A673 (cell line): ENCODE measurements at regions not wholly inside any gene's neighbourhood (a gene's known extent, or its start where the extent isn't known, plus 50 kb on each side); places are given as distances from the start of the nearest gene placed in this dataset.

Experiments used
- BruUV-seq: library from RNA; stranded (reverse); fragments of 400-500 nt; replicated peaks from 2 replicates; lab custom pipeline; 2021; lab: Mats Ljungman, UMichigan
- CTCF ChIA-PET: fragments of 300-600 bp; sonication (Branson Sonifier 250); formaldehyde crosslinking; loops from one replicate; lab custom pipeline; 2022; ENCODE audit warnings: antibody characterized with exemption; lab: Charles Lee
- POLR2A ChIA-PET: fragments of 300-600 bp; sonication (Branson Sonifier 250); formaldehyde crosslinking; loops from one replicate; lab custom pipeline; 2022; ENCODE audit warnings: antibody characterized with exemption; ENCODE audit not compliant: low non-redundant PET; lab: Charles Lee
- DNase-seq: peaks from one replicate; pipeline ENCODE4 v3.0.0-alpha.2; 2015; ENCODE audit warnings: low spot score
- H3K27ac ChIP-seq: fragments of 200-600 bp; sonication (generic); 2 replicates; pipeline ENCODE4 v1.5.1; 2016; ENCODE audit warnings: mixed run types, low read depth, mild to moderate bottlenecking, mixed read lengths, antibody characterized with exemption, low read length; ENCODE audit not compliant: poor library complexity, severe bottlenecking
- H3K27me3 ChIP-seq: fragments of 200-600 bp; sonication (generic); replicated peaks from 2 replicates; pipeline ENCODE4 v1.6.1; 2017; ENCODE audit warnings: mixed run types, low read depth, mild to moderate bottlenecking, mixed read lengths, antibody characterized with exemption, low read length; ENCODE audit not compliant: insufficient read depth, poor library complexity
- H3K36me3 ChIP-seq: fragments of 200-600 bp; sonication (generic); 2 replicates; pipeline ENCODE4 v1.6.1; 2016; ENCODE audit warnings: mixed run types, mild to moderate bottlenecking, mixed read lengths, antibody characterized with exemption, low read length; ENCODE audit not compliant: insufficient read depth, poor library complexity, severe bottlenecking
- H3K4me1 ChIP-seq: fragments of 200-600 bp; sonication (generic); 2 replicates; pipeline ENCODE4 v1.6.1; 2017; ENCODE audit warnings: mixed run types, mild to moderate bottlenecking, mixed read lengths, antibody characterized with exemption, low read length; ENCODE audit not compliant: insufficient read depth, poor library complexity, severe bottlenecking
- H3K4me3 ChIP-seq: fragments of 200-600 bp; sonication (generic); 2 replicates; pipeline ENCODE4 v1.5.1; 2016; ENCODE audit warnings: low read depth, mixed run types, mild to moderate bottlenecking, mixed read lengths, low read length; ENCODE audit not compliant: poor library complexity, severe bottlenecking
- H3K9me3 ChIP-seq: fragments of 200-600 bp; sonication (generic); 2 replicates; pipeline ENCODE4 v1.6.1; 2016; ENCODE audit warnings: mixed run types, low read depth, mild to moderate bottlenecking, mixed read lengths, antibody characterized with exemption, low read length; ENCODE audit not compliant: poor library complexity, severe bottlenecking
- CTCF ChIP-seq: fragments of 300-800, 200-600 bp; sonication (generic); conservative IDR thresholded peaks from 2 replicates; pipeline ENCODE4 v1.5.1; 2017; ENCODE audit warnings: low read depth, mild to moderate bottlenecking, antibody characterized with exemption, low read length, moderate library complexity, mixed read lengths
- EZH2 ChIP-seq: fragments of 200-600 bp; sonication (generic); IDR thresholded peaks from 2 replicates; pipeline ENCODE4 v1.6.1; 2017; ENCODE audit warnings: borderline replicate concordance, low read depth, mild to moderate bottlenecking, mixed read lengths, antibody characterized with exemption, low read length; ENCODE audit not compliant: poor library complexity, severe bottlenecking
- intact Hi-C: fragments of 100-400 bp; cut with micrococcal nuclease; formaldehyde crosslinking; loops from one replicate; pipeline ENCODE4 v1.10.0; 2022; ENCODE audit not compliant: unreplicated experiment

DNA sequence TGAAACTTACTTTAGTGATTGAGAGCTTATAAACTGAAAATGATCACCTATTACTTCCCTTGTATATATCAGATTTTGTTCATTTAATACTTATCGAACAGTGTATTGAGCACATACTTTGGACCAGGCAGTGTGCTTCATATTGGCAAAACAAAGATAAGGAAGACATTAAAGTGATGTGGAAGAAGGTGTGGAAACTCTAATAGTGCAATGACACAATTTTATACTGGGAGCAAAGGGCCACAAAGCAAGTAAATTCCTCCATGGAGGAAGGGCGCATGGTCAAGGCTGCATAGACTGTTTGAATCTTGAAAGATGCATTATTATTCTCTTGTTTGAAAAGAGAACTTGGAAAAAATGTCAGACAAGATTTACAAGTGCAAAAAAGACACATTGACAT, 936.5 kb upstream of the DDX18 start:
- TF ChIP-seq CTCF (no peak), EZH2 (no peak)
- no peak for DNase-seq
- Histone ChIP-seq H3K36me3 (no peaks in the 10 kb centered on the region), H3K27me3 (no peaks in the 10 kb centered on the region), H3K4me3 (no peak overlapping the region), H3K9me3 (peaks cover 26% of the 10 kb centered on the region), H3K27ac (no peak overlapping the region), H3K4me1 (no peaks in the 10 kb centered on the region)
- POLR2A ChIA-PET: no interaction called here
- no TSS peak for BruUV-seq
- CTCF ChIA-PET: no interaction called here
- intact Hi-C loops: no loop called here

- Histone ChIP-seq H3K4me1 (no peaks in the 10 kb centered on the region), H3K36me3 (no peaks in the 10 kb centered on the region), H3K27ac (no peak overlapping the region), H3K27me3 (no peaks in the 10 kb centered on the region), H3K9me3 (peaks cover 22% of the 10 kb centered on the region), H3K4me3 (no peak overlapping the region)
- CTCF ChIA-PET: no interaction called here
- intact Hi-C loops: no loop called here
- POLR2A ChIA-PET: no interaction called here
- TF ChIP-seq CTCF (no peak), EZH2 (no peak)
- DNase-seq: no peak
- no TSS peak for BruUV-seq
These were observed 934.8 kb upstream of the DDX18 start for GRCh38 chr2:116879650-116880160.

DNA sequence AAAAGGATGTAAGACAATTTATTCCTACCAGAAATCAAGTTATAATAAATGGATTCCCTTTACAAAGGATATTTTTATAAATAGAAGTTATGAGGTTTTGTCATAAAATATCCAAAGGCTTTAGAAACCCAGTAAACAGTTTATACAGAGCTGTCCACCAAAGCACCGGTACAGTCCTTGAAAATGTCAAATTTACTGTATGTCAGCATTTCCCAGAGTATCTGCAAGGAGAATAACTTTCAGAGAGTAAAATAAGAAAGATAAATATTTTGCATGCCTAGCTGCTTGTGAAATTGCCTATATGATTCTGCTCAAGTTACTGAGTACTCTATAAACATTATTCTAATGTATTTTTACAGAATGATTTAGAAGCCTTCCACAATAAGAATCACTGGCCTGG, 923.3 kb upstream of the DDX18 start:
- ChIA-PET CTCF (no interaction called here), POLR2A (no interaction called here)
- no TSS peak for BruUV-seq

More for the DNA sequence above, 923.3 kb upstream of the DDX18 start:
- Histone ChIP-seq H3K36me3 (no peaks in the 10 kb centered on the region), H3K27me3 (no peaks in the 10 kb centered on the region), H3K4me1 (no peaks in the 10 kb centered on the region), H3K27ac (no peak overlapping the region), H3K9me3 (peaks cover 35% of the 10 kb centered on the region), H3K4me3 (no peak overlapping the region)
- TF ChIP-seq CTCF: no peak
- TF ChIP-seq EZH2: no peak
- no peak for DNase-seq
- intact Hi-C loops: no loop called here
